Midbrain (tissue), 1 donor: ENCODE measurements at regions not wholly inside any gene's neighbourhood (a gene's known extent, or its start where the extent isn't known, plus 50 kb on each side); places are given as distances from the start of the nearest gene placed in this dataset.
"Not testable (repeated sequence)": the region's sequence is repeated elsewhere in the genome, so short reads cannot be mapped to it uniquely, and the experiment has no call there.

ENCODE experiments used
- DNase-seq: peaks from one replicate; lab custom pipeline; 2025; lab: John Stamatoyannopoulos, UW

DNA sequence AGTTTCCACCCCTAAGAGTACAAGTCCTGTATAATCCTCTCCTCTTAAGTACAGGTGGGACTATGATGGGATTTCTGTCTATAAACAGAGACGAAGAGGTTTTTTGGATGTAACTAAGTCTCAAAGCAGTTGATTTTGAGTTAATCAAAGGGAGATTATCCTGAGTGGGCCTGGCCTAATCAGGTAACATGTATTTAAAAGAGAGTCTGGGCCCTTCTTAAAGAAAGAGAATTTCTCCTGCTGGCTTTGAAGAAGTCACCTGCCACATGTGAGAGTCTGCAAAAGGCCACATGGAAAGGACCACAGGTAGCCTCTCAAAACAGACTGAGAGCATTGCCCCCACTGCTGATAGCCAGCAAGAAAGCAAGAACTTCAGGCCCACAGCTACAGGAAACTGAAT lies 142.3 kb downstream of the IRX5 start:
- DNase-seq: no peak

DNA sequence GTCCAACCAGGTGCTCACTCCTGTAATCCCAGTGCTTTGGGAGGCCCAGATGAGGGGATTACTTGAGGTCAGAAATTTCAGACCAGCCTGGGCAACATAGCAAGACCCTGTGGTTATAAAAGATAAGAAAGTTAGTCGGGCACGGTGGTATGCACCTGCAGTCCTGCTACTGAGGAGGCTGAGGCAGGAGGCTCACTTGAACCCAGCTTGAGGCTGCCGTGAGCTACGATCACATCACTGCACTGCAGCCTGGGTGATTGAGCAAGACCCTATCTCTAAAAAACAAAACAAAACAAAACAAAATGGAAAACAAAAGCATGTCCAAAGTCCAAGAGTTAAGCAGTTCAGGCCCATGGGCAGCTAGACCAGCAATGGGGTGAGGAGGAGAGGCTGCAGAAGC lies 143.2 kb downstream of the IRX5 start:
- DNase-seq: no peak

GRCh38 chr16:55075208-55075607 lies 144.5 kb downstream of the IRX5 start:
- not testable (repeated sequence) for DNase-seq

- no peak for DNase-seq
Observed at GRCh38 chr16:55076053-55076452, 145.4 kb downstream of the IRX5 start.

DNA sequence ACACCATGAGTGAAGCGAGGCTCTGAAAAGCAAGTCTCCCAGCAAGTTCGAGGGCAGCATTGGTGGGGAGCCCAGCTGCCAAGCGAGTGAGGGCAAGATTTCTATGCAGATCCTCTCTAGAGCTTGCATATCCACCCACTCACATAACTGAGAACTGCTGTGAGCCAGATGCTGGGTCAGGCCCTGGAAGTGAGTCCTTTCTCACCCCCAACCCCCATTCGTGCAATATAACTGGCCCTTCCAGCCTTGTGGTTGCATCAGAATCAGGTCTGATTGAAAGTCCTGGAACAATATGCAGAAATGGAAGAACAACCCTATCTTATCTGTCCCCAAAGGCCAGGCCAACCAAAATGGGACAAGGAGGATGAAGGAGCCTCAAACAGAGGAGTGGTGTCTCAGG lies 146.6 kb downstream of the IRX5 start:
- no peak for DNase-seq

DNA sequence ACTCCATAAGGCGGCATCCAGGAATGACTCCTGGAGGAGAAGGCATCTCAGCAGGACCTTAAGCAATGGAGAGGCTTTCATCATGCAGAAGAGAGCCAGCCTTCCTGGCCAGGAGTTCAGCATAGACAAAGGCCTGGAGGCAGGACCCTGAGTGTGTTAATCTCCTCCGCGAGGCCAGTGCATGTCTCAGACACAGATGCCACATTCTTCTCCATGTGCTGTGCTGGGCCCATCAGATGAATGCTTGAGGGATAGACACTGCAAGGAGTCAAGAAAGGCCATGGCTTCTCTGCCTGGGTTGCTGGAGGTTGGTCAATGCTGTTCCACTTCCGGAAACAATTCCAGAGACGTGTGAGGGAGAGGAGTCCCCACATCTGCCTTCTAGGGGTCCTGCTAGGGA lies 147.5 kb downstream of the IRX5 start:
- no peak for DNase-seq

GRCh38 chr16:55078699-55079410 lies 148.2 kb downstream of the IRX5 start:
- DNase-seq: no peak

DNA sequence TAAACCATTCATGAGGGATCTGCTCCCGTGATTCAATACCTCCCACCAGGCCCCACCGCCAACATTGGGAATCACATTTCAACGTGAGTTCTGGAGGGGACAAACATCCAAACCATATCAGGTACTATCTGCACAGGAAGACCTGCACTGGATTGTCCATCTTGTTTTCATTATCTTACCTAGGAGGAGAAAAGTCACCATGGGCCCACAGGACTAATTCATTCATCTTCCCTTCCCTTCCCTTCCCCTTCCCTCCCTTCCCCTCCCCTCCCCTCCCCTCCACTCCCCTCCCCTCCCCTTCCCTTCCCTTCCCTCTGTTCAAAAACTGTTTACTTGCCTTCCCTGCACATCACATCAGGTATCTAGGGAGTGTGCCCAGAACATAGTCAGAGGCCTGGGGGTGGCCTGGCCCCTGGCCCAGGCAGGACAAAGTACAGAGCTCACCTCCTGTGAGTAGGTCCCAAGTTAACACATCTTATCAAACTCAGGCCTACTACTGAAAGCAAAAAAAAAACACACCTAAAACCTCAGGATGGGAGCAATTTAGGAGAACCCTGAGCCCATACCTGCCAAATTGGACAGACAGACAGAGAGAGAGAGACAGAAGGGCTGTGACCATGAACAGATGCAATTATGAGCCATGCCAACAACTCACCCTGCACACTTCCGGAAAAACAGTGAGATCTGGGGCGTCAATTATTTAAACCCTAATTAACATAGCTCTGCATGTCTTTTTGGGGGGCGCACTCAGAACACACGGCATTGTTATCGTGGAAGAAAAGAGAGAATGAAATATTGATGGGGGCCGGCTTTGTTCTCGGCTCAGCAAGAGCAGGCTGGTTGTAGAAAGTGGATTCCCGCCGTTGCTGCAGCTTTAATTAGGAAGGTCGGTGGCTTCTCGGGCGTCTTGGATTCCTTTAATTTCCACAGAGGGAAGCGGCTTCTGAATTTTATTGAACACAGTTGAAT lies 151.2 kb downstream of the IRX5 start:
- no peak for DNase-seq

DNA sequence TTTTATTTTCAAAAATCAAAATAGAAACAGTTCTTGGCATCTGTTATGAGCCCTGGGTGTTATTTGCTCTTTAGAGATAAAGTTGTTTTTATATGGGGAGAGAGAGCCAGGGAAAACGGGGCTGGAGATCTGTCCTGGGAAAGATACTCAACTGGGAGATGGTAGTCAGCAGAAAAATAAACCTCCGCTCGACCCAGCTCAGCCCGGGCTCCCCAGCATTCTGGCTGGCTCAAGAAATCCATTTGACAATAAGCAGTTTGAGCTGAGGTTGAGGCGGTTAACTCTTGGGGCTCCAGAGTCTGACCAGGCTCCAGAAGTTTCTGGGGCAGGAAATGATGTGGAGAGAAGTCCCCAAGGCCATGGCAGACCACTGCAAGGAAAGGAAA lies 151.9 kb downstream of the IRX5 start:
- DNase-seq: no peak

DNA sequence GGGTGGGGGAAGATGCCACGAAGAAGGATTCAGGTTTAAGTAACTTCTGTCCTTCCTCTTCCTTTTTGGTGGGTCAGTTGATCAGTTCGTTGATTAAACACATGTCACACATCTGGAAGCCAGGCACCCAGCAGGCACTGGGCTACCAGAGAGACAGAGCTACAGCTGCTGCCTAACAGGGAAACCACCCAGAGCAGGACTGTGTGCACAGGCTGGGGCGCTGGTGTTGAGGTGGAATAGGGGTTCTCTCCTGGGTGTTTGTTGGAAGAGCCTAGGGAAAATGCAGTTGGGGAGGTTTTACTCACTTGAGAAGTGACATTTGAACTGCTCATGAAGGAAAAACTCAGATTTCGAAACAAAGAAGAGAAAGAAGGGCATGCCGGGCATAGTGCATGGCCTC lies 152.4 kb downstream of the IRX5 start:
- DNase-seq: no peak

DNA sequence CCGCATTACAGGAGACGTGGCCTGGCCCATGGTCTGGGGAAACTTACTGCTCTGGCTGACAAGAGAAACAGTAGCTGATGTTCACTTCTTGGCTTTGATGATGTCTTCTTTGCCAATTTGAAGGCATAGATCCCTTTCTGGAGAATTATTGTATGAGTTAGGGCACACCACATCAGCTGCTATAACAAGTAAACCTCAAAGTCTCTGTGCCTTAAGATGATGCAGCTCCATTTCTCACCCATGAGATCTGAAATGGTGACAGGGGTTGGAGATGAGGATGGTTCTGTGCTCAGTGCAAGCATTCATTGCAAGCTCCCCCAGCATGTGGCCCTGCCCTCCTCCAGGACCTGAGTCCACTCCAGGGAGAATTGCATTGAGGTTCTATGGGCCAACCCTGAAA lies 157.4 kb downstream of the IRX5 start:
- DNase-seq: no peak

- DNase-seq: no peak
Observed at GRCh38 chr16:55089600-55089999, 158.9 kb downstream of the IRX5 start.

- no peak for DNase-seq
Observed at GRCh38 chr16:55091213-55091870, 160.7 kb downstream of the IRX5 start.

GRCh38 chr16:55091871-55092230 lies 161.2 kb downstream of the IRX5 start:
- no peak for DNase-seq

- no peak for DNase-seq
Observed at GRCh38 chr16:55100100-55100499, 169.4 kb downstream of the IRX5 start.

GRCh38 chr16:55101026-55101425 lies 170.4 kb downstream of the IRX5 start:
- DNase-seq: no peak

DNA sequence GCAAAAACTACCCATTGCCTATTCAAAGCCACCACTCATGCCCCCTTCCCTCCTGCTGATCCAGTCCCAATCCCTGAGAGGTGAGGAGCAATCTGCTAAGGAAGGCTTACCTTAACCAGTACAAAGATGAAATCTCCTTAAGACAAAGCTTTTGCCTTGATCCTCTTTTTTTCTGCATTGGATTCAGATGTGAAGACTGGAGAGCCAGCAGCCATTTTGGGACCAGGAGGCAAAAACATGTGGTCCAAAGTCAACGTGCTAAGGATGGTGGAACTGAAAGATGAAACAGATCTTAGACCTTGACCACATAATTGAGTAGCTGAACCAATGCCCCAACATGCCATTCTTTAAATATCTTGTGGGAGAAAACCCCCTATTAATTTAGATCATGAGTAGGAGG lies 171.4 kb downstream of the IRX5 start:
- no peak for DNase-seq

GRCh38 chr16:55102531-55102930 lies 171.9 kb downstream of the IRX5 start:
- no peak for DNase-seq

DNA sequence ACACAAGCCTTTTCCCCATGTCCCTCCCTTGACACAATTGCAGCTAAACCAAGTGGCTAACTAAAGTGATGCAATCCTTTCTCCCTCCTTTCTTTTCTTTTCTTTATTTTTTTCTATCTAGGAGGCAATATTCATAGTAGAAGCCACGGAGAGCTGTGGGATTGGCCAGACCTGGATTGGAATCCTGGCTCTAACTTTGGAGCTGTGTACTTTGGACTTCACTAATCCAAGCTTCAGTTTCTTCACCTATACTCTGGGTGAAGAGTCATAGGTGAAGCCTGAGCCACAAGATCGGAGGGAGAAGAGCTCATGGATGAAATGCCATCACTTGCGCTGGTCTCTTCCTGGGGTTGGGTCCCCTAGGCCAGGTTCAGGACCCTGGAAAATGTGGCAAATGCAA lies 177.2 kb downstream of the IRX5 start:
- no peak for DNase-seq

DNA sequence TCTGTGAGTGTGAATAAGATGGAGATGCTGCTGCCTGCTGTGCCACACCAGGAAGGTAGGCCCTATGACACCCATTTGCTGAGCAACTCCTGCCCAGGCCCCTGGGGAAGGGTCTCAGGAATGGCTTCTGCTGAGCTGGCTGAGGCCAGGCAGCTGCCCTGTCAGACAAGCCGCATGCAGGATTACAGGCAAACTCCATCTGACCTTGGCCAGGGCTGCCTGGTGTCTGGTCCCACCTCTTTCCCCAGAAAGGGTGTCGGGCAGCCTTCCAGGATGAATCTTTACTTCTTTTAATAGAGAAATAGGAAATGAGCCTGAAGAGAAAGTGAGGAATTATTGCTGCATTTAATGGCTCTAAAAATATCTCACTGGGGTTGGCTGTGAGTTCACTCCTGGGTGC lies 182.5 kb downstream of the IRX5 start:
- DNase-seq: no peak

- DNase-seq: no peak
Observed at GRCh38 chr16:55115506-55115905, 184.8 kb downstream of the IRX5 start.

GRCh38 chr16:55116165-55116920 lies 185.7 kb downstream of the IRX5 start:
- DNase-seq: no peak
